Kasumi-1 (cell line): ENCODE measurements at regions not wholly inside any gene's neighbourhood (a gene's known extent, or its start where the extent isn't known, plus 50 kb on each side); places are given as distances from the start of the nearest gene placed in this dataset.

ENCODE experiments used
- DNase-seq, 2 experiments: peaks; one replicate each; lab custom pipeline; 2025; lab: John Stamatoyannopoulos, UW

DNA sequence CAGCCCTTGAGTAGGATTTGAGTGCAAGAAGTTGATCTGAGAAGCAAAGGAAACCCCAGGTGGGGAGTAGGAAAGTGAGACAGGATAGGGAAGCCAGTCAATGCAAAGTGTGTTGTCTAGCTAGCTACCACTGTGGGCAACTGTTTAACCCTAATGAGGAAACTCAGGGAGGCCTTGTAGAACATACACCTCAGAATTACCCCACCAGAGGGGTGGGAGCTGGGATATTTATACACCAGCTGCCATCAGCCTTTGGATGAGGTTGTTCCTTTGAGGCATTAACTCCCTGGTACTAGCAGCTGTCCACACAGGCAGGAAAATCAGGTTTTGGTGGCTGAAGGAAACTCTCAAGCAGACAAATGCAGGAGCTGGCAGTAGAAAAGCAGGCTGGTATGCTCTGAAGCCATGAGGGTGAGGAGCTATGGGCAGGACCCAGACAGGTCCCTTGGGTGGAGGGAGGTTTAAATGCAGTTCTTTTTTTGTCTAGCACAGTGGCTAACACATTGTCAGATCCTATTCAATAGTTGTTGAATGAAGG lies 60.1 kb upstream of the ARID5B start:
- DNase-seq = no peak

DNA sequence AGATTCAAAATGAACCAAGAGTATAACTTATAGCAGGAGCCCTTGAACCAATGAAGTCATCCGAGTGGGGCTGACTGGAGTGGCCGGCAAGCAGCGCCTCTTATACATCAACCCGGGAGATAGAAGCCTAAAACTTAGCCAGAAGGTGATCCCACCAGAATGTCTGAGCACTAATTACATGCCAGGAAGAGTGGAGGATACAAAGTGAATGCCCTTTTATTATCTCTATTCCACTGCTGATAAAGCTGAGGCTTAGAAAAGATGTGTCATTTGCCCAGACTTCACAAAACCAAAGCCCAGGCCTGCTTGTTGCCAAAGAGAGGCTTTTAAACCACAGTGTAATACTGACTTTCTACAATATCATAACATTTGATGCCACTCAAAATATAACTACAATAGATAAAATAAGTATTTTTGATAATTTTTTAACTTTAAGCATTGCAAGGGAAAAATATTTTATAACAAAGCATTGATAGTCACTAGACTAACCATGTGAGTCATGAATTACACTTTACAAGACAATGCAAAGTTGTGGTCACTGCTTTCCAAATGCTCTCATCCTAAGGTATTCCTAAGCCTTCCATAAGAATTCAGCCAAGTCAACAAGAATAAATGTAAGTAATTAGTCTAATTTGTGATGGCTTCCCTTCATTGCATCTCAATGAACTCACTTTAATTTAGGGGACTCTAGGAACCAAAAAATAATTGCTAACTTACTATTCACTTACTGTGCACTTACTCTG lies 58.6 kb upstream of the ARID5B start:
- no peak for DNase-seq

DNA sequence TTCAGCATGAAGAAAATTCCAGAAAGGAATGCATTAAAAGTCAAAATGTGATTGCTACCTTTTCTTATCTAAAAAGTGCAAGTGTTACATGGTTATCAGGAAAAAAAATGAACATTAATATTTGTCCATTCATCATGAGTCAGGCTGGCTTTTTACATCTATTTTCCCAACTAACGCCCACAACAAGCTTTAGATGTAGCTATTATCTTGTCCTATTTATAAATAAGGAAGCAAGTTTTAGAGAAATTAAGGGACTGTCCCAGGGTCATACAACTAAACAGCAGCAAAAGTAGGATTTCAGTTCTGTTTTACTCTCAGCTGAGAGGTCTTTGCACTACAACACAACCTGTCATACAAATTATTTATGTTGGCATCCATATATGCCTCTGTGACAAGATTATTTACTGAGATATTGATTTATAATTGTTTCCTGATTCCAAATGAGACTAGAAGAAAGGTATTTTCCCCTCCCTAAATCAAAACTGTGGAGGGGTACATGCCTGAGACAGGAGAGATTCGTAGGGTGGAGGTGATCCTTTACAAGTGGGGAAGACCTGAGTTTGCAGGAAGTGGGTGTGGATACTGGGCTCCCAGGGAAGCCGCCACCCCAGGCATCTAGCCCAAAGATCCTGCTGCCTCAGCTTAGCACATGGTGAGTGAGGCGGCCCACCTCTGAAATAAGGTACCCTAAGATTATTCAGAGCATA lies 57.2 kb upstream of the ARID5B start:
- DNase-seq = no peak

GRCh38 chr10:61845196-61845949 lies 56.1 kb upstream of the ARID5B start:
- no peak for DNase-seq

GRCh38 chr10:61845950-61846268 lies 55.6 kb upstream of the ARID5B start:
- no peak for DNase-seq

- DNase-seq = no peak
These were observed 55.0 kb upstream of the ARID5B start for GRCh38 chr10:61846370-61847031.

DNA sequence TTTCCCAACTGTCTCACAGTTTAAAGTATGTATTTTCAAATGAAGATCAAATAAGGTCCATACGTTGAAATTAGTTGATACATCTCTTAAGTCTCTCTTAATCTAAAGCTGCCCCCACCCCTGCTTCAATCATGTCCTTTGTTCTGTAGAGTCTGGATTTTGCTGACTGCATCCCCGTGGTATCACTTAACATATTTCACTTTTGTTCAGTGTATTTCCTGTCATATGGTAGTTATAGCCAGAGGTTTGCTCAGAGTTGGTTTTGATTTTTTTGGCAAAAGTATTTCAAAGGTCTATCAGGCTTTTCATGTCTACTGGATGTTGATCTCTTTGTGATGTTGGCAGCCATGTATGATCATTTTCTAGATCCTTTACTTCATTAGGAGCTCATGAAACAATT lies 54.4 kb upstream of the ARID5B start:
- DNase-seq = no peak

DNA sequence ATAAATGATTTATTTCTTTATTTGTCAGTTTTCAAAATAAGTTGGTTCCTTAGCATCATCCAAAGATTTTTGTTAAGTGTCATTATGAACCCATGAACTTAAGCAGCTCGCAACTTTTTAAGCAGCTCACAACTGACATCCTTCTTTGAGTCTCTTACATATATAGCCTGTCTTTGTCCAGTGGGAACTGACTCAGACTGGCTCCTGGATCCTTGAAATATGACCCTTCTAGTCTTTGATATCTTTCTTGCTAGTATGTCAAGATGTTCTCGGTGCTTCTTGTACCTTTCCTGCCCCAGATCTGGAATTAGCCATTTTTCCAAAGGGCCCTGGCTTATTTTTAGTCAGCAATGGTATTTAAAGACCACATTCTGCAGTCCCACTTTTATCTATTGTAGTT lies 53.9 kb upstream of the ARID5B start:
- no peak for DNase-seq

- no peak for DNase-seq
These were observed 51.1 kb upstream of the ARID5B start for GRCh38 chr10:61850376-61850775.
